ENCODE measurements at regions not wholly inside any gene's neighbourhood (a gene's known extent, or its start where the extent isn't known, plus 50 kb on each side); places are given as distances from the start of the nearest gene placed in this dataset.

GRCh38 chr14:96978525-96979272, 181.5 kb downstream of the VRK1 start:
- TF ChIP-seq CTCF (IDR thresholded peaks at IDR 0.05) (no peak), FOXJ3 (CRISPR knock-in tag; IDR thresholded peaks at IDR 0.05; ENCODE audit: borderline replicate concordance) (no peak), PRRX2 (CRISPR knock-in tag; IDR thresholded peaks at IDR 0.05) (no peak), TP53 (CRISPR knock-in tag; IDR thresholded peaks at IDR 0.05) (no peak), ESRRA (CRISPR knock-in tag; IDR thresholded peaks at IDR 0.05; ENCODE audit: borderline replicate concordance) (no peak), HMGXB4 (CRISPR knock-in tag; IDR thresholded peaks at IDR 0.05) (no peak), GABPB1 (CRISPR knock-in tag; IDR thresholded peaks at IDR 0.05) (no peak), ZNF671 (CRISPR knock-in tag; IDR thresholded peaks at IDR 0.05) (no peak), NR2C2 (CRISPR knock-in tag; IDR thresholded peaks at IDR 0.05) (no peak)
- TF ChIP-seq, protein P1, sequence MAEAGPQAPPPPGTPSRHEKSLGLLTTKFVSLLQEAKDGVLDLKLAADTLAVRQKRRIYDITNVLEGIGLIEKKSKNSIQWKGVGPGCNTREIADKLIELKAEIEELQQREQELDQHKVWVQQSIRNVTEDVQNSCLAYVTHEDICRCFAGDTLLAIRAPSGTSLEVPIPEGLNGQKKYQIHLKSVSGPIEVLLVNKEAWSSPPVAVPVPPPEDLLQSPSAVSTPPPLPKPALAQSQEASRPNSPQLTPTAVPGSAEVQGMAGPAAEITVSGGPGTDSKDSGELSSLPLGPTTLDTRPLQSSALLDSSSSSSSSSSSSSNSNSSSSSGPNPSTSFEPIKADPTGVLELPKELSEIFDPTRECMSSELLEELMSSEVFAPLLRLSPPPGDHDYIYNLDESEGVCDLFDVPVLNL (CRISPR knock-in tag; IDR thresholded peaks at IDR 0.05; ENCODE audit: borderline replicate concordance, low read depth): no peak

Data from WTC11 (cell line).